H4 (cell line): ENCODE measurements at regions not wholly inside any gene's neighbourhood (a gene's known extent, or its start where the extent isn't known, plus 50 kb on each side); places are given as distances from the start of the nearest gene placed in this dataset.

Experiments
- DNase-seq: peaks from one replicate; pipeline ENCODE4 v3.0.0-alpha.2; 2015; ENCODE audit warnings: low spot score

- no peak for DNase-seq
Observed at GRCh38 chr5:164376843-164377242, 871.4 kb downstream of the MAT2B start.

DNA sequence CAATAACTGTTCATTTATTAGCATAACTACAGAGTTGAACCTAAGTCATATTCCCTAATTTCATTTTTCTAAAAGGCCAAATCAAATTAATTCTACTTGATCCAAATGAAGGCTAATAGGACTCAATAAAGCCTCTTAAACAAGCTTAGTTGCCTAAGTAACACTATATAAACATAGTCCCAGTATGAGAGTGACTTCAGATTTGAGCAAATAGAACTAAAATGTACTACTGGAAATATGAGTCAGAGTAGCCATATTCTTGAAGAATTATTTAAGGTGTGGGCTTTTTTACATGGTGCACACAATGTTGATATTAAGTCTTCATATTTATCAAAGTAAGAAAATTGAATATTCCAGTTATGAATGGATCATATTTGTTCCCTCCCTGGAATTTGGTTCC lies 872.3 kb downstream of the MAT2B start:
- DNase-seq: no peak

DNA sequence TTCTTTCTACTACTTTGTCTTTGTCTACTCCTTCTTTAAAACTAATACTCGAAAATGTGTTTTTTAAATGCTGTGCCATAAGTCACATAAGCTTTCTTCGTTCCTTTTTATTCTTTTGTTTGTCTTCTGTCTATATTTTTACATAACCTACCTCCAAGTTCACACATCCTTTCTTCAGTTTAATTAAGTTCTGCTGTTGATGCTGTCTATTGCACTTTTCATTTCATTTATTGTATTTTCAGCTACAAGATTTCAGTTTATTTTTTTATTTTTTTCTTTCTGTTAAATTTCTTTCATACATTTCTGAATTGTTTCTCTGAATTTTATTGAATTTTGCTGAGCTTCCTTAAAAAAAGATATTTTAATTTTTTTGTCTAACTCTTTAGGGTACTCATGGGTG lies 878.2 kb downstream of the MAT2B start:
- DNase-seq: no peak

GRCh38 chr5:164392531-164392930 lies 887.1 kb downstream of the MAT2B start:
- no peak for DNase-seq

DNA sequence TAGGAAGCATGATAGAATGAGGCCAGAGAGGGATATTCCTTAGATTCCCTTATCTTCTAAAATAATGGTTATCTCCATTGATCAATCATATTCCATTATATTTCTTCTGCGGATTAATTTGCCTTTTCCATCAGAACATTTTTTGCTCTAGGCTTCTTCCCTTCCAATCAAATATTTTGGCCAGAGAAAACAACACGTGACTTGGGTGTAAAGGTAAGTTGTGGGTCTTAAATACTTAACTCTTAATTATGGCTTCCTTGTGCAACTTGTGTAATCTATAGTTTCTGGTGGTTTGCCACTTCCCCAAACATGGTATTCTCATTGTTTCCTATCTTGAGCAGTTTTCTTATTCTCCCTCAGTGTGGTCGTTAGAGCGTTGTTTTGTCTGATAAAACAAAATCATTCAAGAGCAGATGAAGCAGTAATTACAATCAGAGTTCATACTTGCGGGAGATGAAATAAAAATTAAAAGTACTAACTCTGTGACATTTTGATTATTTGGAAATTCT lies 889.3 kb downstream of the MAT2B start:
- DNase-seq: no peak

DNA sequence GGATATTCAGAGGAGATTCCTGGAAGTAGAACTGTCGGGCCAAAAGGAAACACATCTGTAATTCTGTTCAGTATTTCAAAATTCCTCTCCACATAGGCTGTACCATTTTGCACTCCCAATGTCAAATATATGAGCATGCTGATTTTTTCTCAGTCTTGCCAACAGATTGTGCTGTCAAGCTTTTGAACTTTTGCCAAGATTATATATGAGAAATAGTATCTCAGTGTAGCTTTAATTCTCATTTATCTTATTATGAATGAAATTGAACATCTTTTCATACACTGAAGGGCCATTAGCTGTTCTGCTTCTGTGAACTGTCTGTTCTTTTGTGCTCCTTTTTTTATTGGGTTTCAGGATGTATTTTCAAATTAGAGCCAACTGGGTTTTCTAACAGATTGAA lies 907.1 kb downstream of the MAT2B start:
- no peak for DNase-seq

DNA sequence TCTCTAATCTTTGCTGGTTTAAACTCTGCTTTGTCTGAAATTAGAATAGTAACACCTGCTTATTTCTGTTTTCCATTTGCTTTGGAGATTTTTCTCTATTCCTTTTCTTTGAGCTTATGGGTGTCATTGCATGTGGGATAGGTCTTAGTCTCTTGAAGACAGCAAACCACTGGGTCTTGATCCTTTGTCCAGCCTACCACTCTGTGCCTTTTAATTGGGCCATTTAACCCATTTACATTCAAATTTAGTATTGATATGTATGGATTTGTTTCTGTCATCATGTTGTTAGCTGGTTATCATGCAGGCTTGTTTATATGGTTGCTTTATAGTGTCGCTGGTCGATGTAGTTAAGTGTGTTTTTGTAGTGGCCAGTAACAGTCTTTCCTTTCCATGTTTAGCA lies 914.7 kb downstream of the MAT2B start:
- DNase-seq: no peak

- DNase-seq: peak; percentile 10
Observed at GRCh38 chr5:164422400-164422799, 917.0 kb downstream of the MAT2B start.

DNA sequence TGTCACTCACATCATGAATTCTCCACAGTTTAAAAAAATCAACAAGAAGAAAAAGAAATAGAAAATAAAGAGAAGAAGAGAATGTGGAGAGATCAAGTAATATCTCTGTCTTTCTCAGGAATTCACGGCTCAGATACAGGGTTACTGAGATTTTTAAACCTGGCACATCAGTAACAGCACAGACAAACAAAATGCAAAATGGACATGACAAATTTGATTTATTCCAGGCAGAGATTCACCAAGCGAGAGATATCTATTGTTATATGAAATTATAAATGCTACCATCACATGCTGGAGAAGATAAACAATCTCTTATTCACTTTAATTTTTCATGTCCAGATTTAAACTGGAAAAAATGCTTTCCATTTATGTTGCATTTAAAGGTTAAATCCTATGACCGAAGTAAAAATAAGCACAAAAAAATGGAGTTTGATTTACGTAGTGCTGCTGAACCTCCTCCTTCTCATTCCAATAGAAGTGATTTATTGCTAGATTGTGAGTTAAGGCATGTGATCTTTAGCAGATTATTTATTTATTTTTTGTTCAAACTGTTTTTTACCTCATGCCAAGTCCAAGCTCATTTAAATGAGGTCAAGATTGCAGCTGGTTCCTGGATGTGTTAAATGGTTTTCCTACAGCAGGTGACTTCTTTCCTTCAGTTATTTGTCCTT lies 926.4 kb downstream of the MAT2B start:
- DNase-seq: no peak

GRCh38 chr5:164433106-164433870 lies 927.9 kb downstream of the MAT2B start:
- no peak for DNase-seq

- DNase-seq: no peak
Observed at GRCh38 chr5:164435576-164435975, 930.2 kb downstream of the MAT2B start.

- DNase-seq: no peak
Observed at GRCh38 chr5:164439799-164440198, 934.4 kb downstream of the MAT2B start.

DNA sequence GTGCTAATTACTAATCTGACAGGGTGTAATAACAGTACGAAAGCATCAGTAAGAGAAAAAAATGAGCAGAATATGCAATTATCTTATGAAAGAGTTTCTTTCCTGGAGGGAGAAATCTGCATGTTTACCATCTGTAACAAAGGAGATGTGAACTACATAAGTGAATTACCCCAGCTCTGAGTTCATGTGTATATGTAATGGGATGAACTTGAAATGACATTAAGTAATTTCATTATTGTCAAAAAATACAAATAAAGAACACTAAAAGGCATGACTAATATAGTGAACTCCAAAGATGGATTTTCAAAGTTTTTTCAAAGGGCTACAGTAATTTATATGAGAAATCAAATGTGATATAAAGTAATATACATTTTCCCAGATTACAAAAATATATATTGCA lies 944.0 kb downstream of the MAT2B start:
- no peak for DNase-seq

- DNase-seq: no peak
Observed at GRCh38 chr5:164466033-164466432, 960.6 kb downstream of the MAT2B start.

DNA sequence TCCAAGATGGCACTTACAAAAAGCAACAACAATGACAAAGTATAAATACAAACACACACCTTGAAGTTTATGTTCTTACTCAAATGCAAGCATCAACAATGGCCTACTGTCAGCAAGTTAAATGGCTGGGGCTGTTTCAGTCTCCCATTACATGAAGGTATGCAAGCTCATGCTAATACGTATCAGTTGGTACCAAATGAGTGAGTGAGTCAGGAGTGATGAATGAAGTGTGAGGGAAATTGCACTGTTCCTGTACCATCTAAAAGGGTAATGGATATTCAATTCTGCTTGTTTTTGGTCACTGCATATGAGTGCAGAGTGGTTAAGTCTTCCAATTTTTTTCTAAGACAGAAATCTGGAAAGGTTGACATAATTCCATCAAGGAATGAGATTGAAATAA lies 964.9 kb downstream of the MAT2B start:
- no peak for DNase-seq

- DNase-seq: no peak
Observed at GRCh38 chr5:164472165-164472564, 966.7 kb downstream of the MAT2B start.

DNA sequence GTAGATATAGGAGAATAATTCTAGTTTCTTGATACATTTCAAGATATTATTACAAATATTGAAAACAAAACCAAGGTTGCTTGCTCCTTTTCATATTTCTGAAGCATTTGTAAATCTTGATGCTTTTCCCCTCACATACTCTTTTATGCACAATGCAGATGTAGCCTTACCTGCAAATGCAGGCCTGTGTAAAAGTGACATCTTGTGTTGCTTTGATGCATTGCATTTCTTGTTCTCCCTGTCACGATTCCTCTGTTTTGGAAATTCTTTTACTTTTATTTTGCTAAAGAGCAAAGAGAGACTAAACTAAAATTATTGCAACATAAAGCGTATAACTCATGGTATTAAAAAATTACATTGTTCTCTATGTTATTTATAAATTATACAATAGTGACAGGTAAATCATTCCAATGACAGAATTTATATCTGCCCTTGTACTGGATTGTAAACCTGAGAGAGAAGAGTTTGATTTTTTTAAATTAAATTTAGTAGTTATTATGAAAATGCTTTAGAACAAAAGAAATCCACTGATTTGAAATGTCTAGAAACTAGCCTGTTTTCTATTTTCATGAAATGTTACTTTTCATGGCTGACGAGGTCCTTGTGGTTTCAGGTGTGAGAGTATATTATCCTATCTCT lies 970.0 kb downstream of the MAT2B start:
- peak; percentile 35 for DNase-seq

DNA sequence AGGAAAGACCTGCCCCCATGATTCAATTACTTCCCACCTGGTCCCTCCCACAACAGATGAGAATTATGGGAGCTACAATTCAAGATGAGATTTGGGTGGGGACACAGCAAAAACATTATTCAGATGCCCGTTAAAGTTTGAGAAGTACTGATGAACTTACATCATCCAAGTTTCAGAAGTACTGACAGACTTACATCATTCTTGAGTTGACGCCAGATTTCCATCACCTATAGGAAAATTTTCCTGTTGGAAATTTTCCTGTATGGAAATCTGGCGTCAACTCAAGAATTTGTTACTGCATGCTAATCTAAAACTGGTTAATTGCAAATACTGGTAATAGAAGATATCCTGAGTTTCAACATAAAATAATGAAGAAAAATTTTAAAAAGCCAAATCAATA lies 975.9 kb downstream of the MAT2B start:
- no peak for DNase-seq

GRCh38 chr5:164482351-164482750 lies 976.9 kb downstream of the MAT2B start:
- DNase-seq: no peak

GRCh38 chr5:164484948-164485347 lies 979.5 kb downstream of the MAT2B start:
- no peak for DNase-seq

DNA sequence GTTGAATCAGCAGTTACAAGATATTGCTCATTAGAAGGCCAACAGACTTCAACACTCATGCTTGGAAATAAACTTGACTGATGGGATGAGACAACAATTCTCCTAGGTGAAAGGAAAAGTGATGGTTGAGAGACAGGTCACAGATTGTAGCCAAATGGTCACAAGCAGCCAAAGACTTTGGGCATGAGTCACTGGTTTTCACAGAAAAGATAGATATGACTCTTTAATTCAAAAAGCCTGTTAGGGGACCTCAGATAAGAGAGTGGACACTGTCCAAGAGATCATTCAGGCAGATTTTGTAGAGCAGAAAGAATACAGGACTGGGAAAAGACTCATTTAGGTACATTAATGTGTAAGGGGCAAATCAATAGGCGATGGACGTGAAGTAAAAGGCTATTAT lies 982.5 kb downstream of the MAT2B start:
- DNase-seq: no peak

DNA sequence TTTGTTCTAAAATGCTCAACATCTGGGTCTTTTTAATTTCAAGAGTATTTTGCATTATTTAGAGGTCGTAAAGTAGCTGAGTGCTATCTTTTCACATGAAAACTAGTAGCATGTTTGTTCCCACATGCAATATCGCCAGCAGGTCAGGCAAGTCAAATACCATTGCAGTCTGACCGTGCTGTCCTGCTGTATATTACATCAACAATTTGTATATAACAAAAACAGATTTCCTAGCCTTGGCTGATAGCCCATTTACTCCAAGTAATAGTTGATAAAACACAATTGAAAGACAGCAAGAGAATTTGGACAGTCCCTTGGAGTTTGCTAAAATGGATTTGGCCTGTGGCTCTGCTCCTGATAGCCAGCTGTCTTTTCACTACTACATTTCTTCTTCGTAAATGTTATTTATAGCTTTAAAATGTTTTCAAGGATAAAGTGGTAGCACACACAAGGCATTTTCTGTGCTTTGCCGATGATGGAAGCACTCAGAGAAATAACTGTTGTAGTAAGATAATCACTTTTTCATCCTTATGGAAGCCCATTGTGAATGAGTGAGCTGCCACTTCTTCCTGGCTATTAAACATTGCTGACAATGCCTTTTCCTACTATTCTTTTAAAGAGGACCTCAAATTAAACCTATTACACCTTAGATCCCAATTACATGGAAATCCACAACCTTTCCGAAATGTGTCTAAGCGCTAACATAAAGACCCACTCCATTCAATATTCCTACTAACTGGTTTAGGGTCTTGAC lies 992.1 kb downstream of the MAT2B start:
- DNase-seq: no peak
